Keratinocyte (primary cell): ENCODE measurements at regions not wholly inside any gene's neighbourhood (a gene's known extent, or its start where the extent isn't known, plus 50 kb on each side); places are given as distances from the start of the nearest gene placed in this dataset.

Experiments
- CTCF ChIP-seq, 3 experiments: IDR thresholded peaks in 1 of 3; conservative IDR thresholded peaks in 1 of 3; optimal IDR thresholded peaks in 1 of 3; 2 replicates in 2 of 3; 3 replicates in 1 of 3; pipeline versions ENCODE3 to v1.5.1; 2011; ENCODE audit warnings: low read length in 3 of 3, mild to moderate bottlenecking in 3 of 3, moderate library complexity in 2 of 3, control low read depth in 1 of 3, inconsistent platforms in 1 of 3; ENCODE audit not compliant: insufficient read depth in 2 of 3; ENCODE audit errors: extremely low read depth in 1 of 3
- EZH2 ChIP-seq: IDR thresholded peaks from one replicate; pipeline ENCODE4 v1.6.1; 2012; ENCODE audit warnings: inconsistent platforms, mild to moderate bottlenecking, low read length, moderate library complexity

DNA sequence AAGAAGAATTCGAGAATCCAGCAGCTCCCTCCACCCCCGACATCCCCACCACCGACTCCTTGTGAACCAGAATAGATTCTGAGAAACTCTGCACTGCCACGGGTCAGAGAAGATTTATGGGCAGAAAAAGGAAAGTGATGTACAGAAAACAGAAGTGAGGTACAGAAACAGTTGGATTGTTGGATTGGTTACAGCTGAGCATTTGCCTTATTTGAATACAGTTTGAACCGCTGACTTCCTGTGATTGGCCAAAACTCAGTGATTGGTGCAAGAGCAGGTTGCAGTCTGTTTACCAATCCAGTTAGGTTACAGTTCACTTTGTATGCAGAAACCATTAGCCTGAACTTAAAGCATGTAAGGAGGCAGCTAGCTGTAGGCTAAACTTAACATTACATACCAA is 131.2 kb upstream of the HDDC2 start:
- TF ChIP-seq CTCF (optimal IDR thresholded peaks at IDR 0.05 in 1 of 3, IDR thresholded peaks at IDR 0.05 in 1 of 3, conservative IDR thresholded peaks at IDR 0.05 in 1 of 3; ENCODE audit: extremely low read depth in 1 of 3, insufficient read depth in 2 of 3, low read length in 3 of 3) (no peak), EZH2 (no peak)
